Activated CD4-positive, alpha-beta T cell treated with anti-CD3 and anti-CD28 coated beads, Interleukin-2, amount 50 U/mL, for 16 hours (primary cell): ENCODE measurements at regions not wholly inside any gene's neighbourhood (a gene's known extent, or its start where the extent isn't known, plus 50 kb on each side); places are given as distances from the start of the nearest gene placed in this dataset.
A peak's percentile ranks its signal among the peaks of the same experiment; 100 is the strongest.

Experiments used
- DNase-seq: peaks from one replicate; pipeline ENCODE4 v3.0.0-alpha.2; 2020

- DNase-seq: no peak
These were observed 192.6 kb upstream of the HMGA2 start for GRCh38 chr12:65631621-65632111.

GRCh38 chr12:65632131-65632855 lies 192.0 kb upstream of the HMGA2 start:
- DNase-seq: no peak

GRCh38 chr12:65634061-65634460 lies 190.2 kb upstream of the HMGA2 start:
- DNase-seq: no peak

- no peak for DNase-seq
These were observed 189.5 kb upstream of the HMGA2 start for GRCh38 chr12:65634626-65635331.

- no peak for DNase-seq
These were observed 187.8 kb upstream of the HMGA2 start for GRCh38 chr12:65636436-65636835.

- DNase-seq: no peak
These were observed 187.1 kb upstream of the HMGA2 start for GRCh38 chr12:65637150-65637549.

- no peak for DNase-seq
These were observed 186.5 kb upstream of the HMGA2 start for GRCh38 chr12:65637774-65638173.

- no peak for DNase-seq
These were observed 186.0 kb upstream of the HMGA2 start for GRCh38 chr12:65638324-65638723.

GRCh38 chr12:65640489-65640901 lies 183.8 kb upstream of the HMGA2 start:
- DNase-seq: no peak

- no peak for DNase-seq
These were observed 182.1 kb upstream of the HMGA2 start for GRCh38 chr12:65642061-65642661.

- DNase-seq: no peak
These were observed 181.1 kb upstream of the HMGA2 start for GRCh38 chr12:65643171-65643570.

GRCh38 chr12:65643595-65644386 lies 180.5 kb upstream of the HMGA2 start:
- no peak for DNase-seq

GRCh38 chr12:65646127-65646643 lies 178.1 kb upstream of the HMGA2 start:
- DNase-seq: no peak

- DNase-seq: no peak
These were observed 177.2 kb upstream of the HMGA2 start for GRCh38 chr12:65647074-65647473.

- no peak for DNase-seq
These were observed 175.8 kb upstream of the HMGA2 start for GRCh38 chr12:65648461-65648860.

- DNase-seq: no peak
These were observed 175.2 kb upstream of the HMGA2 start for GRCh38 chr12:65649126-65649525.

- peak; percentile 46 for DNase-seq
These were observed 173.2 kb upstream of the HMGA2 start for GRCh38 chr12:65651060-65651459.

- DNase-seq: no peak
These were observed 171.0 kb upstream of the HMGA2 start for GRCh38 chr12:65653321-65653720.

- DNase-seq: no peak
These were observed 170.2 kb upstream of the HMGA2 start for GRCh38 chr12:65653946-65654629.

- DNase-seq: no peak
These were observed 169.2 kb upstream of the HMGA2 start for GRCh38 chr12:65655074-65655493.

GRCh38 chr12:65656156-65656882 lies 168.0 kb upstream of the HMGA2 start:
- DNase-seq: no peak
